NCI-H748 treated with DMSO at 0.1 percent for 48 hours (cell line): ENCODE measurements at regions not wholly inside any gene's neighbourhood (a gene's known extent, or its start where the extent isn't known, plus 50 kb on each side); places are given as distances from the start of the nearest gene placed in this dataset.

Experiments used
- DNase-seq: peaks from one replicate; lab custom pipeline; 2025; lab: John Stamatoyannopoulos, UW

DNA sequence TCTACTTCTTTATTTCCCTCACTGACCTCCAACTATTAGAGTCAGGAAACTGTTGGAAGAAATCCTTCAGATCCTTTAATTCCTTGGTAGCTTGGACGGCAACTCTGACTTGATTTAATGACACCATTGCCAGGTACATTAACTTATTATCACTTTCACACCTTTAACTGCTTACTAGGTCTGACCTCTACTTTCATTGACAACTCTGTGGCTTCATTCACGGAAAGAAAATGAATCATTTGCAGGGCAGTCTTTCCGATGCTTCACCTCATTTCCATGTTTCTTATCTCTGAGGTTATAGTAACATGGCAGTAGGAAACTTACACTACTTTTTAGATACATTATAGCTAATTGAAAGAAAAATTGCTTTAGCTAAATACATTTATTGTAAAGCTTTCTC is 82.6 kb upstream of the PDGFD start:
- DNase-seq, result no peak

DNA sequence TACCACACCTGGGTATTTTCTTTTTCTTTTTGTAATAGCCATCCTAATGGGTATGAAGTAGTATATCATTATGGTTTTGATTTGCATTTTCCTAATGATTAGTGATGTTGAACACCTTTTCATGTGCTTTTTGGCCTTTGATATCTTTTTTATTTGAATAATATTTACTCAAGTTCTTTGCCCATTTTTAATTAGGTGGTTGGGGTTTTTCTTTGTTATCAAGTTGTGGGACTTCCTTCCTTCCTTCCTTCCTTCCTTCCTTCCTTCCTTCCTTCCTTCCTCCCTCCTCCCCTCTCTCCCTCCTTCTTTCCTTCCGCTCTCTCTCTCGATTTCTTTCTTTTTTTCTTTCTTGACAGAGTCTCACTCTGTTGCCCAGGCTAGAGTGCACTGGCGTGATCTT is 75.0 kb upstream of the PDGFD start:
- no peak for DNase-seq

DNA sequence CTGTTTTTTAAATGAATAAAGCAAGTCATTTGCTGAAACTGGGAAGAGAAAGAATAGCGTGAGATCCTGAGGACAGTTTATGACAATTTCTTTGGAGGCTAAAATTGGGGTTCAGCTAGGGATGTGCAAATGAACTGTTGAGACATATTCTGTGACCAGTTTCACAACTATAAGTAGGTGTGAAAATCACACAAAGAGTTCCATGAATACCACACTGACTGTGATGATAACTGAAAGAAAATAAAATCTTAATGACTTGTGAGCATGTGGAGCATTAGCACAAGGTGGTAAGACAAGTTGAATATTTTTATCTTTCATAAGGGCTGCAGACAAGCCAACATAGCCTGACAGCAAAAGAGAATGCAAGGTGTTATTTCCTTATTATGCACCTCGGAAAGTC is 61.1 kb upstream of the PDGFD start:
- DNase-seq, result no peak

DNA sequence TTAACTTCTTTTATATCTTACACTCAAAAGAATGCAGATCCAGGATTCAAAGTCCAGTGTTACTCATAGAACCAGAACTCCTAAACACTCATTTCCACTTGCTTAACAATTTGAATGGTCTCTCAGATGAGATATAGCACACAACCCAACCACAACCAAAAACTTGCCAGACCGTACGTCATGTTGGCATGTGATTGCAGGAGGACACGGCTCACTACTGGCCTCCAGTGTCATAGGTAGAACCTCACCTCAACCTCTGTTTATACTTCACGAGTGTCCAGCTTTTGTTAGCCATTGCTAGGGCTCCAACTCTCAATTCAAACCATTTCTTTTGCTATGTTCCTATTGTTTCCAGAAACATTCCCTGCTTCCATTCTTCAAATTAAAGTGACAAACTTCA is 58.5 kb upstream of the PDGFD start:
- no peak for DNase-seq

DNA sequence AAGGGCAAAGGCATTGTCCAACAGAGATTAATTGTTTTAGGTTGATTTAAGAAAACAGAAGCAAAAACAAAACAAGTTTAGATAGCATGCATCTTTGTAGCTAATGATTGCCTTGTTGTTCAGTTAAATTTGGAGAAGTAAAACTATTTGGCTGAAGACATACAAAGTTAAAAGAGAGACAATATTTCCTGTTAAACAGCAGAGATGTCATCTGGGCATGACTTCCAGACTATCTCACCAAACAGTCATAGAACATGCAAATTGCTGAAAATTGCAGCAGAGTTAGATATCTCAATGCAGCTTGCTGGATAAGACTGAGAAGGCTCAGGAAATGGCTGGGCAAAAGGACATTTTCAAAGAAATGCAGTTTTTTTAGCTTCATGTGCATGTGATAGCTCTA is 57.5 kb upstream of the PDGFD start:
- DNase-seq, result no peak

DNA sequence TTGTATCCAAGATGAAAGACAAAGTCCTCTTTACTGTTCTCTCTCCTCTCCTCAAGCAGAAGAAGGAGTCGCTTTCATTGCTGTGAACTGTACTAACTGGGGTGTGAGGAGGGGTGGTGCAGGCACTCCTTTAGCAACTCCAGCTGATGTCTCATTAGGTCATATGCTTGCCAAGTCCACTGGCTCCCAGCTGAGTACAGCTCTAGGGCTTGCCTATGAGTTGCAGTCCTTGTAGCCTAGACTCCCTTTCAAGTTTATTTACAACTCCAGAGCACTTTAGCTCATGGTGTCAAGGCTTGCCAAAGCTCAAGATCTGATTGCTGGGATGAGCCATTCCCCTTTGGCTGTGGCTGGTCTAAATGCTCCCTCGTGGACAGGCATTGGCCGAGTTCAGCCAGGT is 55.1 kb upstream of the PDGFD start:
- no peak for DNase-seq

DNA sequence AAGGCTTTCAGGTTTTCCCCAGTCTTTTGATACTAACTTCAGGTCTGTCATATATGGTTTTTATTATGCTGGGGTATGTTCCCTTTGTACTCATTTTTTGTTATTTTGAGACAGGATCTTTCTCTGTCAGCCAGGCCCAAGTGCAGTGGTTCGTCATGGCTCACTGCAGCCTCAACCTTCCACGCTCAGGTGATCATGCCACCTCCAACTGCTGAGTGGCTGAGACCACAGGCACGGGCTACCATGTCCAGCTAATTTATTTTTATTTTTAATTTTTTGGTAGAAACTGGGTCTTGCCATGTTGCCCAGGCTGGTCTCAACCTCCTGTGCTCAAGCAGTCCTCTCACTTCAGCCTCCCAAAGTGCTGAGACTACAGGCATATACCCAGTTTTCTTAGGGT is 50.6 kb upstream of the PDGFD start:
- DNase-seq, result no peak
